22Rv1 (cell line): ENCODE measurements at regions not wholly inside any gene's neighbourhood (a gene's known extent, or its start where the extent isn't known, plus 50 kb on each side); places are given as distances from the start of the nearest gene placed in this dataset.

Source experiments
- H3K27ac ChIP-seq: fragments of 450-650 bp; 2 replicates; pipeline ENCODE4 v1.5.1; 2017
- CTCF ChIP-seq: fragments of 450-650 bp; IDR thresholded peaks from 2 replicates; pipeline ENCODE4 v1.5.1; 2017; ENCODE audit warnings: mild to moderate bottlenecking
- ZFX ChIP-seq: fragments of 450-650 bp; IDR thresholded peaks from 2 replicates; pipeline ENCODE4 v1.6.1; 2017; ENCODE audit warnings: antibody characterized with exemption, borderline replicate concordance

GRCh38 chr2:196589419-196589818 lies 50.1 kb upstream of the CCDC150 start:
- TF ChIP-seq CTCF = no peak
- TF ChIP-seq ZFX = no peak
- H3K27ac ChIP-seq = no peak overlapping the region
